ENCODE measurements at regions not wholly inside any gene's neighbourhood (a gene's known extent, or its start where the extent isn't known, plus 50 kb on each side); places are given as distances from the start of the nearest gene placed in this dataset.

- TF ChIP-seq, protein P1, sequence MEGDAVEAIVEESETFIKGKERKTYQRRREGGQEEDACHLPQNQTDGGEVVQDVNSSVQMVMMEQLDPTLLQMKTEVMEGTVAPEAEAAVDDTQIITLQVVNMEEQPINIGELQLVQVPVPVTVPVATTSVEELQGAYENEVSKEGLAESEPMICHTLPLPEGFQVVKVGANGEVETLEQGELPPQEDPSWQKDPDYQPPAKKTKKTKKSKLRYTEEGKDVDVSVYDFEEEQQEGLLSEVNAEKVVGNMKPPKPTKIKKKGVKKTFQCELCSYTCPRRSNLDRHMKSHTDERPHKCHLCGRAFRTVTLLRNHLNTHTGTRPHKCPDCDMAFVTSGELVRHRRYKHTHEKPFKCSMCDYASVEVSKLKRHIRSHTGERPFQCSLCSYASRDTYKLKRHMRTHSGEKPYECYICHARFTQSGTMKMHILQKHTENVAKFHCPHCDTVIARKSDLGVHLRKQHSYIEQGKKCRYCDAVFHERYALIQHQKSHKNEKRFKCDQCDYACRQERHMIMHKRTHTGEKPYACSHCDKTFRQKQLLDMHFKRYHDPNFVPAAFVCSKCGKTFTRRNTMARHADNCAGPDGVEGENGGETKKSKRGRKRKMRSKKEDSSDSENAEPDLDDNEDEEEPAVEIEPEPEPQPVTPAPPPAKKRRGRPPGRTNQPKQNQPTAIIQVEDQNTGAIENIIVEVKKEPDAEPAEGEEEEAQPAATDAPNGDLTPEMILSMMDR (conservative IDR thresholded peaks at IDR 0.05; ENCODE audit: low read length): no peak
- TF ChIP-seq EZH2phosphoT487 (IDR thresholded peaks at IDR 0.05; ENCODE audit: borderline replicate concordance, low read depth, low read length): no peak
Measured at GRCh38 chr18:40163254-40163653, 1791.8 kb upstream of the PIK3C3 start.
